ENCODE measurements at regions not wholly inside any gene's neighbourhood (a gene's known extent, or its start where the extent isn't known, plus 50 kb on each side); places are given as distances from the start of the nearest gene placed in this dataset.
"Not testable (repeated sequence)": the region's sequence is repeated elsewhere in the genome, so short reads cannot be mapped to it uniquely, and the experiment has no call there.

DNA sequence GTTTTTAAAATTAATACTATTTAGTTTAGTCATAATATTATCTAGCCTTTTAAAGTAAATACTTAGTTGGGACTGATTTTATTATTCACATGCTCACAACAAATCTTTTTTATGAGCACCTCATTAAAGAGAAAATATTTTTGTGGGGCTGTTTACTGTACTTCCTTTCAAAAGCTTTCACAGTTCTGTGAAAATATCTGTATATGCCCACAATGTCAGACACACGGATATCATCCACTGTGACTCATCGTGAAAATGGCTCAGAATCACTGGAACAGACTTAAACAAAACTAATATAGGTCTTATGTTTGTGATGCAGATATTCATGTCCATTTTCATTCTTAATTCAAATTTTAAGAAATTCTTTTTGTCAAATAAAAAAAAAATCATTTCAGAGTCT is 305.2 kb downstream of the RAB38 start:
- DNase-seq (ENCODE audit: low spot score) = no peak

DNA sequence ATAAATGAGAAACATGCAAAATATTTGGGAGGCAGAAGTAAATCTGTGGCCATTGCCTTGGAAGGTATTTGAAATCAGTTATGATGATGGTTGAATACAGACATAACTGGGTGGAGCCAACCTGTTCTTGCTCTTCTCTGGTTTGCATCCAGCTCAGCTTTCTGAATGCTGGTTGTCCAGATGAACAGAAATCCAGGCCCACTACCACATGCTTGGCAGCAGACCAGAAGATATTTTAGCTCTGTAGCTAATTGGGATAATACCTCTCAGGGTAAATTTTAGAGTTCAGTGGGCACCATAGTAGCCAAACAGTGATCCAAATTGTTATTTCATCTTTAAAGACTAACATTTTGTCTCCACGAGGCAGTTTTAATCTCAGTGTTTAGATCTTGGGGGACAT is 308.3 kb downstream of the RAB38 start:
- DNase-seq (ENCODE audit: low spot score) = no peak

DNA sequence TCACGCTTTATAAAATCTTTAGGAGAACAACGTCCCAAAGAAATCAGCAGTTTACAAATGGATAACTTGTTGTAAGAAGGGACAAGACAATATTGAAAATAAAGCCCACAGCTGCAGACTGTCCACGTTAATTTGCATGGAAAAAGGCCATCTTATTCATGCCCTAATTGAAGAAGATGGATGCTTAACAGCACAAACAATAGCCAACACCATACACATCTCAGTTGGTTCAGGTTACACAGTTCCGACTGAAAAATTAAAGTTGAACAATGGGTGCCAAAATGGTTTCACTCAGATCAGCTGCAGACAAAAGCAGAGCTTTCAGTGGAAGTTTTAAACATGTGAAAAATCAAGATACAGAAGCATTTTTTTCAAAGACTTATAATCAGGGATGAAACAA is 314.2 kb downstream of the RAB38 start:
- no peak for DNase-seq (ENCODE audit: low spot score)

DNA sequence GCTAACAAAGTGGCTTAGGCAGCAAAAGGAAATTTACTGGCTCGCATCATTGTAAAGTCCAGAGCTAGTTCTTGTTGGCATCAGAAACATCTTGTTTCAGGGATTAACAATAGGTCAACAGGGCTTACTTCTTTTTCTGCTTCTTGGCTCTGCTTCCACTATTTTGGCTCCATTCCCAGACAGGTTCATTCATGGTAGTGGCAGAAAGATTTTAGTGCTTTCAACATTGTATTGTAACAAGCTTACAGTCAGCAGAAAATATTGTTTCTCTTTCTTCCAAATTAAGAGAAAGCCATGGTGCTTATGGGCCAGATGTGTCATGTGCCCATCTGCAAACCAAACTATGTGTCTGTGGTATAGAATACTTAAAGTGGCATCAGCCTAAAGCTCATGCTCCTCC is 315.6 kb downstream of the RAB38 start:
- no peak for DNase-seq (ENCODE audit: low spot score)

DNA sequence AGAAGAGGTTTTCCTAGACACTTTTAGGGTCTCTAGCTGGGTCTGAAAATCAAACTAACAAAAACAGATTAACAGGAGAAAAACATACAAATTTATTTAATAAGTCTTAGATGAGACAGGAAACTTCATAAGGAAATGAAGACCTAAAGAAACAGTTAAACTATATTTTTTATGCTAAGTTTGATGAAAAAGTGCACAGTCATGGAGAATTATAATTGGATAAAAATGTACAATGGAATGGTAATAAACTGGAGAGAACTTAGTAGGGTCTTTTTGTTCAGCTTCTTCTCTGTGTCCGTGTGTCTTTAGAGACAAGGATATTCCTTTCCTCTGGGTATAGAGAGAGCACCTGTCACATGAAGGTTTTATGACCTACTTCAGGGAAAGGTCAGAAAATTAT is 323.4 kb downstream of the RAB38 start:
- no peak for DNase-seq (ENCODE audit: low spot score)

DNA sequence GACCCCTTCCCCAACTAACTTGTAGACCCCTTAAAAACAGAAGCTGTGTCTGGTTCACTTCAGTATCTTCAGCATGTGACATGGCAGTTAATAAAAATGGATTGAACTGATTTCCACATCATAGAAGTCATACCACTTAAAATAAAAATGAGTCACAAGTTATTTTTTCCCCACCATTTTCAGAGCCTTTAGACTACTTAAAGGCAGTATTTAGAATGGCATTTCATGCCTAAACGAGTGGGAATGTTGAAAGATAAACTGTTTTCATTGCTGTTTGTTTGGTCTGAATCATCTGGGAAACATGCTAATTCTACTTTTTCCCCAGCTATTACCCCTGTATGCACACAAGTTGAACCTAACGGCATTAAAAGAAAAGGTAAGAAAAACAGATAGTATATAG is 324.0 kb downstream of the RAB38 start:
- DNase-seq (ENCODE audit: low spot score) = no peak

DNA sequence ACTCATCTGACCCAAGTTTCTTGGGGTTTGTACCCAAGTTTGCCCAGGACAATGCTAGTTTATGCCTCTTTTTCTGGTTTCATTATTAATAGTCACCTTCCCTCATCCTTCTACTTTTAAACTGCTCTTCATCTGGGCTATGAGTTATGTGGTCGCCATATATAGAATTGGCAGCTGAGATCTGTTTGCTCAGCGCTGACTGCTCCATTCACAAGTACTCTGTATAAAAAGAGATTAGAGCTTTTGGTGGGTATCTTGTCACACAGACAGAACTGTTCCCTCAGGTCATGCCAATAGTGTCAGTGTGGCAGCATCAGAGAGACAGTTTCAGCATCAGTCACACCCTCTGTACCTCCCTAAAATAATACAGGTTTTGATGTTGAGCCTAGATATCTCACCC is 326.0 kb downstream of the RAB38 start:
- no peak for DNase-seq (ENCODE audit: low spot score)

DNA sequence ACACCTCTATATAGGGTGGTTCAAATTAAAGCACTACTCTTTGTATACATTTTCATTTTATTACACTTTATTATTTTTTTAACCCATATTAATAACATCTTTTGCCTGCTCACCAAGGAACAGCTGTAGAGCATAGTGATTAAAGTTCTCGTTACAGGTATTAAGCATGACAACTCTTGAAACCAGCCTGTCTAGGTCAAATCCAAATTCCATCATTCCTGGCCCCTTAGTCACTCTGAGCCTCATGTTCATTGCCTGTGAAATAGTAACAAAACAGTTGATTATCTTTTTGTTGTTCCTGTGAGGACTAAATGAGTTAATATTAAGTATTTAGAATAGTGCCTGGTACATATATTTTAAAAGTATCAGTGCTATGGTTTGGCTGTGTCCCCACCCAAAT is 334.5 kb downstream of the RAB38 start:
- no peak for DNase-seq (ENCODE audit: low spot score)

DNA sequence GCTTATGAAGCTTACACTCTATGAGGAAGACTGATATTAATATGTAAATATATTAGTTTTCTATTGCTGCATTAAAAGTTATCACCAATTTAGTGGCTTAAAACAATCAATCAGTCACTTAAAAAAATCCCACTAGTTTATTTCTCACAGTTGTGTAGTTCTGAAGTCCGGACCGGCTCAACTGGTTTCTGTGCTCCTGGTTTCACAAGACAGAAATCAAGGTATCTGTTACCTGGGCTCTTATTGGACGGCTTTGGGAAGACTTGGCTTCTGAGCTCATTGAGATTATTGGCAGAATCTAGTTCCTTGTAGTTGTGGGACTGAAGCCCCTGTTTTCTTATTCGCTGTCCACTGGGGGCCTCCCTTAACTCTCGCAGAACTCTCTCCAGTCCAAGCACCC is 343.0 kb downstream of the RAB38 start:
- no peak for DNase-seq (ENCODE audit: low spot score)

DNA sequence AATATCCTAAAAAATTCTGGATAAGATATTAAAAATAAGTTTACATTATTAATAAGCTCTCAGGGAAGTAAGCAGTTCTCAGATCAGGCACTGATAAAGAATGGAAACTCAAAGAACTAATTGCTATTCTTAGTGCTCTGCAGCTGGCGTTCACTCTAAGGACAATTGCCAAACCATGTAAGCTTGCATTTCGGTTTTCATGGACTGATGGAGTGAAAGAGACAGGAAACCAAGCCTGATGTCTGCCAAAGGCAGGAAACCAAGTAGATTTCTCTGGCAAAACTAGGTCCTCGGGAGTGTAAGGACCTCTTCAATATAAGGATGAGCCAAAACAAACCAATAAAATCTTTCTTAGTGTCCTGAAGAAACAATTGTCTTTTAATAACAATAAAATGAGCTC is 355.2 kb downstream of the RAB38 start:
- DNase-seq (ENCODE audit: low spot score) = no peak

DNA sequence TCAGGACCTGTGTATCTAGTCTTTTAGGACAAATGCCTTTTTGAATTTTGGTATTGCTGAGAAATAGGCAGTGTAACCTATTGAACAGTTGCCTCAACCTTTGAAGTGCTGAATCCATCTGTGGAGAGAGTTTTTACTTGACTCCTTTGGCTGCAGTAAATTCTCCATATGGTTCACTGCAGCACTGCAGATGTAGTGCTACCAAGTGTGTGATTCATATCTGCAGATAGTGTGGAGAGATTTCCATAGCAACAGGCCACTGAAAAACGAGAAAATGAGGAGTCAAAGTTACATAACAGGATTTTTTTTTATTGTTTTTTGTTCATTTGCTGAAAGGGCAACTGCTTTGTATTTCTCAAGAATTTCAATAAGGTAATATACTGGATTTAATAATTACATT is 356.1 kb downstream of the RAB38 start:
- DNase-seq (ENCODE audit: low spot score) = no peak

DNA sequence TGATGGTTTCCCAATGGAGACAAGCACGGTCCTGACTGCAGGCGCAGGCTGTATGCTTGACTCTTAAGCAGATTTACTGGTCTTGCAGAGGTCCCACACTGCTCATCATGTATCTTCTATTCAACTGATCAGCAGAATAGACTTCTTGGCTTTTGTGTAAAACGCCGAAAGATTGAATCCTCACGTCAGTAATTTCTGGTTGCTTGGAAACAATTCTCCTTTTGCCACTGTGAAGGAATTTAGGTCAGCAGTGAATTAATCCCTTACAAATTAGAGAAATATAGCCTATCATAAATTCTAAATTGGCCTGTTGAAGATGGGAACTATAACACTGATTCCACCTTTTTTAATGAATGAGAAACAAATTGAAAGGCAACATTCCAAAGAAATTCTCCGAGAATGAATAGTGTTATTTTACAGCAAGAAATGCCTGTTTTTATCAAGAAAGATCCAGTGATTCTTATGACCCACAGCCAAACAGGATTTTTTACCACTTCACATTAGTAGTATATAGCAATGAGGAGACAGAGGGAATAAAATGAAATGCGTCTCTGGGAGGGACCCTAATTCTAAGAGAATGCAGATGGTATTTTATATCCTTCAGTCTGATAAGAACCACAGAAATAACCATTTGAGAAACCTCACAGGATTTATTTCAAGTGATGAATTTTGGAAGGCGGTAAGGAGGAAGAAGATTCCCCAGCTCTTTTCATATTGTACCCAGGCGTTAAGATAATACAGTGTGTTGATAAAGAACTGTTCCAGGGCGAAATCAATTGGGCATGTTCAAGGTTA is 362.5 kb downstream of the RAB38 start:
- DNase-seq (ENCODE audit: low spot score) = no peak

DNA sequence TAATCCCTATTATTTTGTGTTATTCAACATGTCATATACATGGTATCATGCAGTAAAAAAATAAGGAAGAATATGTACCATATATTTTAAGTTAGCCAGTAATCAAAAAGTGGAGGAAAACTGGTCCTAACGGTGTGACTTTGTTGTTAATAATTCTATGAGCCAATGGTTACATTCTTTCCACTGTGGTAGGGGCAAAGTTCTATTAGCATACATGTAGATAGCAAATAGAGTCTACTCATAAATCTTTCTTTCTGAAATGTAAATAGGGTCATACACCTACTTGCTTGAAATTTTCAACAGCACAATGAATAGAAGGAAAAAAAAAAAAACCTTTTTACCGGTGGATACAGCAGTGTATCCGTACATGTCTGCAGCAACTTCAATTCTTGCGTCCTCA is 364.8 kb downstream of the RAB38 start:
- DNase-seq (ENCODE audit: low spot score) = no peak

DNA sequence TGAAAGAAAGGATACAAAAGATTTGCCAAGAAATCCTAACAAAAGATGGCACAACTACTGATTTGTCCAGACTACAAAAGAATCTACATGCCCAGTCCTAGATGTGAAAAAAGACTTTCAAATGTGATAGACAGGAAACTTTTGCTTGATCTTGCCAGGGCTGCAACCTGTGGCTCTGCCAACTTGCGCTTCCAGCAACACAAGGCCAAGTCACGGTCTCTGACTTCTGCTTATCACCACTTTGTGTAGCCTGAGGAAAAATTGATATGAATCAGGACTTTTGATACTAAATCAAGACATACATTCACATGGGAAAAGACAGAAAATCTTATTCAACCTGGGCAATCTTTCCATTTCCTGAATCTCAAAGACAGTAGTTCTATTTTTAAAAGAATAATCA is 366.0 kb downstream of the RAB38 start:
- DNase-seq (ENCODE audit: low spot score) = no peak

DNA sequence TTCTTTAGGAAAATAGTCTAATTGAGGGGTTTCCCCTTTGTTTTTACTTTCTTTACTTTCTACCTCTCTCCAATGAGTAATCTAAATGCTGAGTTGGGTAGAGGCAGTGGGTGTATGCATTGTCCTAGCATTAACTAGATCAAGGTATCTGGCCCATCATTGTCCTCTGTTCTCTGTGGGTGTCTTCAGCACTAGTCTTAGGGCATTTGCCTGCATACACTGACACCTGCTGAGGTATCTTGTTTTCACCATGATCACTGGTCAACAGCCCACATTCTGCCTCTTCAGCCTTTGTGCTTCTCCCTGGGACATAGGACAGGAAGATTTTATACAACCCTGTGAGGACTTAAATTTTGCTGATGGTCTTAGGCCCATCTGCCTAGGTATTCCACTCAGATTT is 371.1 kb downstream of the RAB38 start:
- DNase-seq (ENCODE audit: low spot score) = no peak

DNA sequence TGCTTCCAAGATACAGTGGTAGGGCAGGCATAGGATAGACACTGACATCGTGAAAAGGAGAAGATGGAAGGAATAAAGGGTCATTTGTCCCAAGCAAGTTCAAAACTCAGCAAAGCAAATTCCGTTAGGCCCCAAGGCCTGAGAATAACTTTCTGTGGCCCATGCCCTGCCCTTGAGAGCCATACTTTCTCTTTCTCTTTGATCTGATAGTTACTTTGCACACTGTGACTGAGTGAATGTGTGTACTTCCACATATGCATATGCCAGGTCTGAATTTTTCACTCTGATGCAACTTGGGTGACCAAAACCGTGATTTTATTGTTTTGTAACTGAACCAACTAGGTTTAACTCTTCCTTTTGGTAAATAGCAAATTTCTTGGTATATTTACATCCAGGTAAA is 371.5 kb downstream of the RAB38 start:
- DNase-seq (ENCODE audit: low spot score) = no peak

DNA sequence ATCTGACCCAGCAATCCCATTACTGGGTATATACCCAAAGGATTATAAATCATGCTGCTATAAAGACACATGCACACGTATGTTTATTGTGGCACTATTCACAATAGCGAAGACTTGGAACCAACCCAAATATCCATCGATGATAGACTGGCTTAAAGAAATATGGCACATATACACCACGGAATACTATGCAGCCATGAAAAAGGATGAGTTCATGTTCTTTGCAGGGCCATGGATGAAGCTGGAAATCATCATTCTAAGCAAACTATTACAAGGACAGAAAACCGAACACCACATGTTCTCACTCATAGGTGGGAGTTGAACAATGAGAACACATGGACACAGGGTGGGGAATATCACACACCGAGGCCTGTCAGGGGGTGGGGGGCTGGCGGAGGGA is 390.4 kb downstream of the RAB38 start:
- not testable (repeated sequence) for DNase-seq (ENCODE audit: low spot score)

DNA sequence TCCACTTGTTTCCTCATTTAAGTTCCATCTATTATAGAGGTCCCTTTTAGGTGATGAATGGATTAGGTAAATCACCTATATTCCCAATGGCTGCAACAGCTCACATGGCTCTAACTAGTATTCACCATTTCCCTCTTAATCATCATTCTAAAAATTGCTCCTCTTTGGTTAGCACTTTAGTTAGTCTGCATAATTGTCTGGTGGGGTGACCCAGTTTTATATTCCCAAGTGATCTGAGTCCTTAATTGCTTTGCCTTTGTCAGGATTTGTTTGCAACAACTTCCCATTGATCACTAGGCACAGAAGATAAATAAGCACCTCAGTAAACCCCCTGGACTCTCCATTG is 395.2 kb downstream of the RAB38 start:
- no peak for DNase-seq (ENCODE audit: low spot score)

DNA sequence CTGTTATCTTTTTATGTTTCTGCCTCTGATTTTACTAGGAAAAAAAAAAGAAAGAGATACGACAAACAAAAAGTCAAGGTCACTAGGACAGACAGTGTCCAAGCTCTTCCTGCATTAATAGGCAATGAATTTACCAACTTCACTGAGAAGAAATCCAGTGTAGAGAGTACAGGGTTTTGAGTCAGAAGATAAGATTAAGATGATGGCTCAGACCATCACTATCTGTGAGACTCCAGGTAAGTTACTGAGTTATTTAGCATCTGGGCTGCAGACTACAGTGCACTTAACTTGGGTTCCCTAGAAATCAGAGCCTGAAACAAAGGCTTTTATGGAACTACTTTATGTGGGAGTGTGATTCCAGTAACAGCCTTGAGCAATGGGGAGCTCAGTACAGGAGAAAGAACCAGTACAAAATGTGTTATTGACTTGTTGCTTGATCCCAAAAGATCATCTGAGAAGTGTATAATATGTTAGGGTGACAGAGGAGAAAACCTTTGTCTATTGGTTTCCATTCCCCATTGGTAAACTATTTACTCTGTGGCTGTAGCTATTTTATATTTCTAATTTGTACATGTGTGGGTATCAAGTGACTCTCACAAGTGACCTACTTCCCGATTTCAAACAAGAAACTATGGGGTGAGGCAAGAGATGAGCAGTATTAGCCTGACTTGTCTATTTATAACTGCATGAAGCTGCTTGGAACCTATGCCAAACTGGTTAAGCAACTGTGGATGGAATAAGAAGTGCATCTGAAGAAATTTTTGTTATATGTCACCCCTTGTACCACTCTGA is 395.8 kb downstream of the RAB38 start:
- no peak for DNase-seq (ENCODE audit: low spot score)

DNA sequence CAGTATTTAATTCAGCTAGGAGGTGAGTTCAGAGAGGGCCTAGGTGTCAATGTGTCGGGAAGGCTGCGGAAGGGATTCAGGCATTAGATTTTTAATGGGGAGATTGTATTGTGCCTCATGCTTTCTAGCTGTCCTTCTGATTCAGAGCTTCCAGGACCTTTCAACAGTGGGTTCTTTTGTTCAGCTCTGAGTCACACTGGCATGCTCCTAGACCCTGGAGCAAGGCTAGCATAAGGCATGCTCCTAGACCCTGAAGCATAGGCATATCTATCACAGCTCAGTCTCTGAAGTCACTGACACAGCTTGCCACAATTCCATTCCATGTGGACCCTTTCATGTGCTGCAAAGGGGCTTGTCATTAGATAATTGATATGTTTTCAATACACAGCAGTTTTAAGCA is 396.9 kb downstream of the RAB38 start:
- no peak for DNase-seq (ENCODE audit: low spot score)

DNA sequence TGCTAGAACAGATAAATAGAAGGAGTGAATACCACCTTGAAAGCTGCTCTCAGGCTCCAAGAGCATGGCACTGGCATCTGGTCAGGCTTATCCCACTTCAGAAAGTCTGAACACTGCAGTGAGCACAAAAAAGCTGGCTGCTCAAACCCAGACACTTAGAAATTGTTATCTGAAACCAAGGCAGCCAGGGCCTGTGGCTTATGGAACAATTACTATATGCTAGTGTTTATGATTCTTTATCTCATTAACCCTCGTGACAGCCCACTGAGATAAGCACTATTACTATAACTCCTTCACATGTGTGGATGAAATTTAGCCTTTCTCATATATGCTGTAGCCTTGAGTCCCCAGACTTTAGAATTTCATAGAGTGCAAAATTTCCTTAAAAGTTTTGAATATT is 400.2 kb downstream of the RAB38 start:
- no peak for DNase-seq (ENCODE audit: low spot score)

DNA sequence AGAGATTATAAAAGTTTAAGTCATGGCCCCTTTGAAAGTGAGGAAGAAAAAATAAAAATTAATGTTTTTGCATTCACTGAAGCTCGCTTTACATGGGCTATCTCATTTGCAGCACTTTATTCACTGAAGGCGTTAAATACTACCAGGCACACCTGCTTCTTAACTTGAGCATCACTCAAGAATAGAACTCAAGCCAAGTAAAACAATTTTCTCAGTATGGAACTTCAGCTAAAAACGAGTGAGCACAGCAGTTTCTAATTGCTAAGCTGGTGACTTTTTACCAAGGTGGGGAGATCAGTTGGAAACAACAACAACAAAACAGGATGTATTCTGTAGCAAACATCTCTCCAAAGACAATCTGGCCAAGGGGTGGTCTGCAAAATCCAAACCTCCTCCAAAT is 405.6 kb downstream of the RAB38 start:
- no peak for DNase-seq (ENCODE audit: low spot score)

DNA sequence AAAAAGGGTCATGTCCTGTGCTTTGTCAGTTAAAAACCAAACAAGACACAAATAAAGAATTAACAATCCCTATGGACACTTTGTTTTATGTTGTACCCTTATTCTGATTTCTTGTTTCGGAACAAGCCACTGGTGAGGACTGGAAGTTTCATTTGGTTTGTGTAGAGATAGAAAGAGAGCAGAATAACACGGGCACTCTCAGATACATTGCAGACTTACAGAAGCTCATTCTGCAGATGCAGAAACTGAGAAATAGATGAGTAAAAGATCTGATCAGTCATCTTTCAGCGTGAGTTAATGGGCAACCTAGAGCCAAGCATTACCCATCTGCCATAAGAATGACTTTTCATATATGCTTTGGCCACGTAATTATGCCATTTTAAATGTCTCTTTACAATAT is 407.6 kb downstream of the RAB38 start:
- no peak for DNase-seq (ENCODE audit: low spot score)

DNA sequence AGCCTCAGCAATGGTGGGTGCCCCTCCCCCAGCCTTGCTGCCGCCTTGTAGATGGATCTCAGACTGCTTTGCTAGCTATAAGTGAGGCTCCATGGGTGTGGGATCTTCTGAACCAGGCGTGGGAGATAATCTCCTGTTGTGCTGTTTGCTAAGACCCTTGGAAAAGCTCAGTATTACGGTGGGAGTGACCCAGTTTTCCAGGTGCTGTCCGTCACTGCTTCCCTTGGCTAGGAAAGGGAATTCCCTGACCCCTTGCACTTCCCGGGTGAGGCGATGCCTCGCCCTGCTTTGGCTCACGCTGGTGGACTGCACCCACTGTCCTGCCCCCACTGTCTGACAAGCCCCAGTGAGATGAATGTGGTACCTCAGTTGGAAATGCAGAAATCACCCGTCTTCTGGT is 411.2 kb downstream of the RAB38 start:
- DNase-seq (ENCODE audit: low spot score) = not testable (repeated sequence)
